GM12878 (cell line): ENCODE measurements at regions not wholly inside any gene's neighbourhood (a gene's known extent, or its start where the extent isn't known, plus 50 kb on each side); places are given as distances from the start of the nearest gene placed in this dataset.

Experiments
- ATAC-seq: fragments of 200-7000 bp; cut with Tn5 transposase; 3 replicates; pipeline ENCODE4 v1.9.1; 2020; ENCODE audit warnings: mild to moderate bottlenecking, moderate library complexity
- BruUV-seq: library from RNA; stranded (reverse); fragments of 400-500 nt; replicated peaks from 2 replicates; lab custom pipeline; 2021; lab: Mats Ljungman, UMichigan
- CTCF ChIA-PET: fragments of 300-600 bp; sonication (Branson Sonifier 250); formaldehyde crosslinking; extraction: SDS; loops from one replicate; lab custom pipeline; 2021; ENCODE audit warnings: inconsistent platforms; lab: Yijun Ruan, JAX
- POLR2A ChIA-PET: fragments of 350-600 bp; formaldehyde crosslinking; extraction: SDS; loops from one replicate; lab custom pipeline; 2021; ENCODE audit warnings: inconsistent platforms; lab: Charles Lee
- RAD21 ChIA-PET: fragments of 300-600 bp; sonication (Branson Sonifier 250); formaldehyde crosslinking; loops from one replicate; lab custom pipeline; 2023; ENCODE audit warnings: antibody characterized with exemption; ENCODE audit not compliant: unreplicated experiment; lab: Charles Lee
- SMC1A ChIA-PET: fragments of 300-600 bp; sonication (Branson Sonifier 250); formaldehyde crosslinking; loops from one replicate; lab custom pipeline; 2023; ENCODE audit not compliant: unreplicated experiment, uncharacterized antibody; lab: Charles Lee
- DNase-seq: peaks from one replicate; pipeline ENCODE4 v3.0.0-alpha.2; 2011; ENCODE audit warnings: low read depth, low spot score
- FAIRE-seq: peaks from 3 replicates; lab custom pipeline; 2011; peaks lifted over from hg19 to GRCh38; lab: Jason Lieb, UNC
- H2AFZ ChIP-seq: 2 replicates; pipeline ENCODE4 v1.6.0; 2011; ENCODE audit warnings: low read depth, low read length, control low read depth; ENCODE audit not compliant: control insufficient read depth
- H3K27ac ChIP-seq: 2 replicates; pipeline ENCODE4 v1.5.1; 2011; ENCODE audit warnings: control low read depth; ENCODE audit not compliant: control insufficient read depth, insufficient read depth
- H3K27me3 ChIP-seq, 2 experiments: replicated peaks in 1 of 2; 2 replicates each; pipeline versions ENCODE4 v1.6.0 to v1.6.1; 2011; ENCODE audit warnings: low read length in 1 of 2; ENCODE audit not compliant: control insufficient read depth in 2 of 2, insufficient read depth in 2 of 2
- H3K36me3 ChIP-seq, 2 experiments: 2 replicates each; pipeline ENCODE4 v1.5.1; 2011; ENCODE audit warnings: low read length in 1 of 2; ENCODE audit not compliant: control insufficient read depth in 2 of 2, insufficient read depth in 2 of 2
- H3K4me1 ChIP-seq: 2 replicates; pipeline ENCODE4 v1.6.1; 2011; ENCODE audit warnings: mild to moderate bottlenecking, low read length, moderate library complexity, mixed read lengths; ENCODE audit not compliant: control insufficient read depth, insufficient read depth
- H3K4me2 ChIP-seq: 2 replicates; pipeline ENCODE4 v1.6.0; 2011; ENCODE audit warnings: control low read depth; ENCODE audit not compliant: control insufficient read depth, insufficient read depth
- H3K4me3 ChIP-seq: fragments of 200-600 bp; sonication (generic); 2 replicates; pipeline ENCODE4 v1.5.1; 2016
- H3K79me2 ChIP-seq: 2 replicates; pipeline ENCODE4 v1.6.0; 2011; ENCODE audit warnings: low read length; ENCODE audit not compliant: control insufficient read depth, insufficient read depth
- H3K9ac ChIP-seq: 2 replicates; pipeline ENCODE4 v1.8.0; 2011; ENCODE audit warnings: low read length, control low read depth, mixed read lengths; ENCODE audit not compliant: control insufficient read depth, insufficient read depth
- H3K9me3 ChIP-seq: replicated peaks from 3 replicates; pipeline ENCODE4 v1.5.1; 2011; ENCODE audit warnings: mild to moderate bottlenecking, low read length; ENCODE audit not compliant: control insufficient read depth, insufficient read depth
- H4K20me1 ChIP-seq: 2 replicates; pipeline ENCODE4 v1.6.0; 2011; ENCODE audit not compliant: control insufficient read depth, insufficient read depth
- ATF3 ChIP-seq: IDR thresholded peaks from 2 replicates; pipeline ENCODE4 v1.6.1; 2011; ENCODE audit warnings: low read depth, mild to moderate bottlenecking, low read length, moderate library complexity, borderline replicate concordance; ENCODE audit errors: extremely low read depth
- CHD1 ChIP-seq: IDR thresholded peaks from 2 replicates; pipeline ENCODE4 v1.6.1; 2012; ENCODE audit warnings: low read depth, low read length, improper control_type of control experiment
- CHD2 ChIP-seq: IDR thresholded peaks from 2 replicates; pipeline ENCODE4 v1.6.1; 2011; ENCODE audit warnings: low read depth, low read length, improper control_type of control experiment, borderline replicate concordance
- DPF2 ChIP-seq: fragments of 450-650 bp; IDR thresholded peaks from 2 replicates; pipeline ENCODE4 v1.6.1; 2017; ENCODE audit warnings: mild to moderate bottlenecking
- EED ChIP-seq: sonication (generic); IDR thresholded peaks from 2 replicates; pipeline ENCODE4 v1.6.1; 2016; ENCODE audit warnings: antibody characterized with exemption, low read depth
- NFYB ChIP-seq: IDR thresholded peaks from 2 replicates; pipeline ENCODE4 v1.6.1; 2011; ENCODE audit warnings: low read depth, mild to moderate bottlenecking, low read length, improper control_type of control experiment, moderate library complexity; ENCODE audit not compliant: insufficient read depth
- WGBS: methylation state at CpG from one replicate; pipeline ENCODE4 v1.1.6; 2016; ENCODE audit warnings: low lambda C conversion rate; ENCODE audit not compliant: insufficient replicate concordance, insufficient coverage; ENCODE audit errors: missing lambda C conversion rate; 5-methylcytosine and 5-hydroxymethylcytosine counted together
- in situ Hi-C: fragments of 300-500 bp; cut with MboI; formaldehyde crosslinking; loops from 9 replicates; pipeline ENCODE4 v1.14.3; 2018; ENCODE audit warnings: mixed read lengths
- intact Hi-C: fragments of 100-400 bp; cut with micrococcal nuclease; formaldehyde crosslinking; loops from one replicate; pipeline ENCODE4 v1.14.2; 2022; ENCODE audit not compliant: unreplicated experiment
- TF ChIP-seq, protein P1 (sequence below): IDR thresholded peaks from 2 replicates; pipeline ENCODE4 v1.6.1; 2012; ENCODE audit warnings: improper control_type of control experiment, low read depth, low read length; ENCODE audit not compliant: insufficient replicate concordance

DNA sequence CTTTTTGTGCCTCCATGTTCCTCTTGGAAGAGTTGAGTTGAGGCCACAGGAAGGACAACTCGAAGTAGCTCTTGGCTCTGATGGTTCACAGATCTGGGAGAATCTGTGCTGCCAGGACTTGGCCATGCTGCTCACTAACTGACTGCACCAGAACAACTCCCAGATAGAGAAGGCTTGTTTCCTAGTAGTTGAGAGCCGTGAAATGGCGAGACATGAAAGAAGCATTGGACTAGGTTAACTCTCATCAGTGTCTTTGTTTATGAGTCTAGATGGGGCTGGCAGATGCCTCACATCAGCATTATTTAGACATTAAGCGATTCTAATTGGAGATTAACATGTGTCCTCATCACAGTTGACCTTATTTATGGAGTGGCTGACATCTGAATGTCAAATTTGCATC, 92.9 kb upstream of the AGBL1 start (continued):
- TF ChIP-seq, protein P1, sequence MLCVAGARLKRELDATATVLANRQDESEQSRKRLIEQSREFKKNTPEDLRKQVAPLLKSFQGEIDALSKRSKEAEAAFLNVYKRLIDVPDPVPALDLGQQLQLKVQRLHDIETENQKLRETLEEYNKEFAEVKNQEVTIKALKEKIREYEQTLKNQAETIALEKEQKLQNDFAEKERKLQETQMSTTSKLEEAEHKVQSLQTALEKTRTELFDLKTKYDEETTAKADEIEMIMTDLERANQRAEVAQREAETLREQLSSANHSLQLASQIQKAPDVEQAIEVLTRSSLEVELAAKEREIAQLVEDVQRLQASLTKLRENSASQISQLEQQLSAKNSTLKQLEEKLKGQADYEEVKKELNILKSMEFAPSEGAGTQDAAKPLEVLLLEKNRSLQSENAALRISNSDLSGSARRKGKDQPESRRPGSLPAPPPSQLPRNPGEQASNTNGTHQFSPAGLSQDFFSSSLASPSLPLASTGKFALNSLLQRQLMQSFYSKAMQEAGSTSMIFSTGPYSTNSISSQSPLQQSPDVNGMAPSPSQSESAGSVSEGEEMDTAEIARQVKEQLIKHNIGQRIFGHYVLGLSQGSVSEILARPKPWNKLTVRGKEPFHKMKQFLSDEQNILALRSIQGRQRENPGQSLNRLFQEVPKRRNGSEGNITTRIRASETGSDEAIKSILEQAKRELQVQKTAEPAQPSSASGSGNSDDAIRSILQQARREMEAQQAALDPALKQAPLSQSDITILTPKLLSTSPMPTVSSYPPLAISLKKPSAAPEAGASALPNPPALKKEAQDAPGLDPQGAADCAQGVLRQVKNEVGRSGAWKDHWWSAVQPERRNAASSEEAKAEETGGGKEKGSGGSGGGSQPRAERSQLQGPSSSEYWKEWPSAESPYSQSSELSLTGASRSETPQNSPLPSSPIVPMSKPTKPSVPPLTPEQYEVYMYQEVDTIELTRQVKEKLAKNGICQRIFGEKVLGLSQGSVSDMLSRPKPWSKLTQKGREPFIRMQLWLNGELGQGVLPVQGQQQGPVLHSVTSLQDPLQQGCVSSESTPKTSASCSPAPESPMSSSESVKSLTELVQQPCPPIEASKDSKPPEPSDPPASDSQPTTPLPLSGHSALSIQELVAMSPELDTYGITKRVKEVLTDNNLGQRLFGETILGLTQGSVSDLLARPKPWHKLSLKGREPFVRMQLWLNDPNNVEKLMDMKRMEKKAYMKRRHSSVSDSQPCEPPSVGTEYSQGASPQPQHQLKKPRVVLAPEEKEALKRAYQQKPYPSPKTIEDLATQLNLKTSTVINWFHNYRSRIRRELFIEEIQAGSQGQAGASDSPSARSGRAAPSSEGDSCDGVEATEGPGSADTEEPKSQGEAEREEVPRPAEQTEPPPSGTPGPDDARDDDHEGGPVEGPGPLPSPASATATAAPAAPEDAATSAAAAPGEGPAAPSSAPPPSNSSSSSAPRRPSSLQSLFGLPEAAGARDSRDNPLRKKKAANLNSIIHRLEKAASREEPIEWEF = no peak
- TF ChIP-seq DPF2 (no peak), NFYB (no peak)
- TF ChIP-seq, all 136 proteins: peak for 0

DNA sequence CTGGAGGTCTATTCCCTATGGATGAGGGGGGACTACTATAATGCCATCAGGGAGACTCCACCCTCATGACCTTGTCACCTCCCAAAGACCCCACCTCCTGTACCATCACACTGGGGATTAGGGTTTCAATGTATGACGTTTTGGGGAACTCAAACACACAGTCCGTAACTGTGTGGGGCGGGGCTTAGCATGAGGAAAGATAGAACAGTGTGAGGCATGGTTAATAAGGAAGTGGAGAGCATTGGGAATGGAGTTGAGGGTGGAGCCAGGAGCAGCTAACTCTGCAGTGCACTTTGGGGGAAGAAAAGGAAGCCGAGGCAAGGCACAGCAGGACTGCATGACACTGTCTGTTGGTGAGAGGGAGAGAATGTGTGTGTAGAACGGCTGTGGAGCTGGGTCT, 90.9 kb upstream of the AGBL1 start:
- ChIA-PET CTCF (no interaction called here), SMC1A (no interaction called here), POLR2A (no interaction called here), RAD21 (no interaction called here)
- Histone ChIP-seq H3K4me3 (no peak overlapping the region), H3K9me3 (no peaks in the 10 kb centered on the region), H3K4me2 (no peak overlapping the region), H3K27me3 (no peaks in the 10 kb centered on the region), H3K79me2 (no peaks in the 10 kb centered on the region), H3K4me1 (no peaks in the 10 kb centered on the region), H3K36me3 (no peaks in the 10 kb centered on the region), H3K27ac (no peak overlapping the region), H4K20me1 (no peaks in the 10 kb centered on the region), H2AFZ (no peak overlapping the region), H3K9ac (no peak overlapping the region)
- 2% methylated on average over 5 of the region's 5 CpGs for WGBS
- DNase-seq (no peak), FAIRE-seq (no peak), ATAC-seq (no peak)
- BruUV-seq = no TSS peak
- in situ Hi-C loops (no loop called here), intact Hi-C loops (no loop called here)
- TF ChIP-seq CHD1 (no peak), EED (no peak), CHD2 (no peak), ATF3 (no peak)
- TF ChIP-seq, all 136 proteins: peak for 0
